NCI-H2081 treated with DMSO at 0.1 percent for 48 hours (cell line): ENCODE measurements at regions not wholly inside any gene's neighbourhood (a gene's known extent, or its start where the extent isn't known, plus 50 kb on each side); places are given as distances from the start of the nearest gene placed in this dataset.

ENCODE experiments used
- DNase-seq: peaks from one replicate; lab custom pipeline; 2025; lab: John Stamatoyannopoulos, UW

- DNase-seq = no peak
Observed at GRCh38 chr3:178152988-178153387, 383.2 kb upstream of the KCNMB2 start.

- no peak for DNase-seq
Observed at GRCh38 chr3:178155521-178155920, 380.7 kb upstream of the KCNMB2 start.

- DNase-seq = no peak
Observed at GRCh38 chr3:178156301-178156700, 379.9 kb upstream of the KCNMB2 start.

- no peak for DNase-seq
Observed at GRCh38 chr3:178159691-178160220, 376.5 kb upstream of the KCNMB2 start.

GRCh38 chr3:178169421-178169820, 366.8 kb upstream of the KCNMB2 start:
- no peak for DNase-seq

- DNase-seq = no peak
Observed at GRCh38 chr3:178170698-178171535, 365.3 kb upstream of the KCNMB2 start.

GRCh38 chr3:178172121-178172520, 364.1 kb upstream of the KCNMB2 start:
- no peak for DNase-seq

GRCh38 chr3:178174201-178174915, 361.9 kb upstream of the KCNMB2 start:
- DNase-seq = no peak

- DNase-seq = no peak
Observed at GRCh38 chr3:178181088-178181487, 355.1 kb upstream of the KCNMB2 start.

- no peak for DNase-seq
Observed at GRCh38 chr3:178181784-178182183, 354.5 kb upstream of the KCNMB2 start.

GRCh38 chr3:178182337-178182779, 353.9 kb upstream of the KCNMB2 start:
- no peak for DNase-seq

- no peak for DNase-seq
Observed at GRCh38 chr3:178184833-178185232, 351.4 kb upstream of the KCNMB2 start.

- DNase-seq = no peak
Observed at GRCh38 chr3:178186666-178187065, 349.6 kb upstream of the KCNMB2 start.

- no peak for DNase-seq
Observed at GRCh38 chr3:178189854-178190253, 346.4 kb upstream of the KCNMB2 start.

GRCh38 chr3:178193846-178194245, 342.4 kb upstream of the KCNMB2 start:
- DNase-seq = no peak

GRCh38 chr3:178194539-178194938, 341.7 kb upstream of the KCNMB2 start:
- no peak for DNase-seq

- DNase-seq = no peak
Observed at GRCh38 chr3:178195824-178196223, 340.4 kb upstream of the KCNMB2 start.

- no peak for DNase-seq
Observed at GRCh38 chr3:178198329-178198728, 337.9 kb upstream of the KCNMB2 start.

- no peak for DNase-seq
Observed at GRCh38 chr3:178200316-178200715, 335.9 kb upstream of the KCNMB2 start.

GRCh38 chr3:178201714-178202113, 334.5 kb upstream of the KCNMB2 start:
- no peak for DNase-seq

GRCh38 chr3:178202194-178202593, 334.0 kb upstream of the KCNMB2 start:
- no peak for DNase-seq

- no peak for DNase-seq
Observed at GRCh38 chr3:178203165-178203564, 333.1 kb upstream of the KCNMB2 start.

- no peak for DNase-seq
Observed at GRCh38 chr3:178203650-178204049, 332.6 kb upstream of the KCNMB2 start.
